ENCODE measurements at regions not wholly inside any gene's neighbourhood (a gene's known extent, or its start where the extent isn't known, plus 50 kb on each side); places are given as distances from the start of the nearest gene placed in this dataset.

GRCh38 chr5:74105126-74105780 lies 479.3 kb downstream of the ARHGEF28 start:
- no peak for DNase-seq

GRCh38 chr5:74103131-74104023 lies 477.4 kb downstream of the ARHGEF28 start:
- no peak for DNase-seq

DNA sequence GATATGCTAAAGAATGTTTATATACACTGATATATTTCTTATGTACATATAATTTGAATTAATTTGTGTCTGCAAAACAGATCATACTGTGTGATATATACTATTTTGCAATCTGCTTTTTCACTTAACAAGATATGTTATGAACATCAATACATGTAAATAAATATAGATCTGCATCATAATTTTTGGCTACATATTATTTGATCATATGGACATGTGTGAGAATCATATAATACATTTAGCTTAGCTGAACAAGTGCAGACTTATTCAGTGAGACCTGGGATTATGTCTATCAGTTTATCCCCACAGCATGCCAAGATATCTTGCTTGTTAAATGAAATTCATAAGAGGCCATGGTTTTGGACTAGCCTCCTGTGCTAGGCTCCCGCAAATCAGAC lies 474.3 kb downstream of the ARHGEF28 start:
- no peak for DNase-seq

DNA sequence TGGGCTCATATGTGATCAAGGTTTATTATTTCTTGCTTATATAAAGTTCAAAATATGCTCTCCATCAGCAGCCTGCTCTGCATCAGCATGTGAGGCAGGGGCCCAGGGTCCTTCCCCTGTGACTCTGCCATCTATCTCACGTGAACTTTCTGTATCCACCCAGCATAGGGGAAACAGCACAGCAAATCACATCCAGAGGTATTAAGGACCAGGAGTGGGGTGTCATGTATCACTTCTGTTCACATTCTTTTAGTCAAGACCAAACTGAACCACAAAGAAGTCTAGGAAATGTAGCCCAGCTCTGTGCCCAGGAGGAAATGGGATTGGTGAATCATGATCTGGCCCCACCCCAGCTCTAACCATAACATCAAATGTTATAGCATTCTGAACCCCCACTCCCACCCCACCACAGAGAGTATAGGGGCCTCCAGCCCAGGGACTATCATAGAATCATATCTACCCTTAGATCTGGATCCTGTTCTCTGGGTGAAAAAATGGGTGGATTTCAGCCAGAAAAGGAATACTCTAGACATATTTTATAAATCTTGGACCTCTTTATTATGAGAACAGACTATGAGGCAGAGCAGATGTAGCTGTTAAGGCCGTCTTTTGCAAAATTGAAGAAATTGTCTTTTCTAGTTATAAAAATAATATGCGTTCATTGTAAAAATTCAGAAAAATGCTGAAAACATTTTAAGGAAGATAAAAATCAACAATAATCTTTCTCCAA lies 473.7 kb downstream of the ARHGEF28 start:
- DNase-seq, result no peak

DNA sequence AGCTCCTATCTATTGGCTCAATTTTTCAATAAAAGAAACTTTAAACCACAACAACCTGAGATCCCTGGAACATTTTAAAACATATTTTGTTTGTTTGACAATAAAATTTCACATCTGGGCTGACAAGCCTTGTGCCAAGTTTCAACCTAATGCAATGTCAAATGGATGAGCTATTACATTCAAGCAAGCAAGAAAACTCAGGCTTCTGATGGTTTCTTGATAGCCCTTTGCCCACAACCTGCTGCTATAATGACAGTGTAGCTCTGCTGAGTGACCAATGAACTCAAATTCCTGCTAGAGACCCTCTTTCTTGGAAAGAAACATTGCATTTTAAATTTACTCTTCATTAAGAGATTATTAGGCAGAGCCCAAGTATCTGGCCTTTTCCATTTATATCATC lies 472.9 kb downstream of the ARHGEF28 start:
- DNase-seq, result peak; percentile 19

DNA sequence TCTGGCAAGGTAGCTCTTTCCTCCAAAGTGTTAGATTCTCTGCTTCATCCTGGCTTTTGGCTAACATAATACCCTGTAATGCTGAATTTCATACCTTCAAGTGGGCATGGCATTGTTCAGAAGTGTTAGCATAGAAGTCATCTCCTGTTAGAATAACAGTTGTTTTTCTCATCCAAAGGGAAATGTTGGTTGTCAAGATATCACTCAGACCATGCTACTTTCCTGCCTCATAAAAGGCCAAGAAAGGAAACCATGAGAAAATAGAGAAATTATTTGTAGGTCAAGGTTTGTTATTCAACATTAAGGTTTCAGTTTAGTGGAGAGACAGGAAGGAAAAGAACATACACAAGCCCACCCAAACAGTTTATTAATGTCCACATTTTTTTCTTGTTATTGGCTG lies 472.5 kb downstream of the ARHGEF28 start:
- DNase-seq, result no peak

DNA sequence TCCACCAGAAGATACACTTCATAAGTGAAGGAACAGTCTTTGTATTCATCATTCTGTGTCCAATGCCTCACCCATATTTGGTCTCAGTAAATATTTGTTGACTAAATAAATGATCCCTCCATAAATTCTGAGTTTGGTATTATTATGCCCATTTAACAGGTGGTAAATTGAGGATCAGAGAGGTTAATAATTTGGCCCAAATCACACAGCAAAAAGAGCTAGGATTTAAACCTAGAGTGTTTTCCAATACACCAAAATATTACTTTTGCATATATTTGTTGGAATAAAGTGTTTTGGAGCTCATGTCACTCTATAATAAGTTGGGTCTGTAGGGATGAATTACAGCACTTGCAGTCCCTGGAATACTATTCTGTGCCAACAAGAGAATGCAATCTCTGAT lies 470.3 kb downstream of the ARHGEF28 start:
- no peak for DNase-seq

DNA sequence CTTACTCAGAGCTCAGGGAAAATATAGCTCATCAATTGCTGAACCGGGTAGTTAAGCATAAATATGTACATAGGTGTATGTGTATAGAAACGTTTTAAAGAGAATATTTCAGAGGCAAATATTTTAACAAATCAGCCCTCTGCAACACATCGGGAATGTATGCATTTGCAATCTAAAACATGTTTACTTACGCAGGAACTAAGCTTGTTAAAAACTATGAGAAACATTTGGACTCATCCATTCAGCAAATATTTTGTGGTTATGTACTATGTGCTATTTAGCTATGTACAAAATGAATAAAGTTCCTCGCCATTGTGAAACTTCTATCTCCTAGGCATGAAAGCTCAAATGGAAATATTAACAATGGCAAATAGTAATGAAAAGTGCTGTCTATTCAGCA lies 469.9 kb downstream of the ARHGEF28 start:
- no peak for DNase-seq

DNA sequence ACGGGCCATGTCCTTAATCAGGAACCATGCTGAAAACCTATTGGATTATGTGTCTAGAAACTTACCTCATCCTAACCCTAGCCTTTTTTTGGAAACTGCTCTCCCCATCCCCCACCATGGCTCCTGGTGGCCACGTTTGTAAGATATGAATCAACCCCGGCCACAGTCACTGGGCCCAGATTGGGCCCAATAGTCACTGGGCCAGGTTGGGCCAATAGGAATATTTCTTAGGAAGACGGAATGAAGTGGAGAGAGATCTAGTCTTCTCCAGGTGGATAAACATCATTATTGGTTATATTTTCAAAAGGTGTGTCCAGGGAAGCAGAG lies 468.7 kb downstream of the ARHGEF28 start:
- no peak for DNase-seq

DNA sequence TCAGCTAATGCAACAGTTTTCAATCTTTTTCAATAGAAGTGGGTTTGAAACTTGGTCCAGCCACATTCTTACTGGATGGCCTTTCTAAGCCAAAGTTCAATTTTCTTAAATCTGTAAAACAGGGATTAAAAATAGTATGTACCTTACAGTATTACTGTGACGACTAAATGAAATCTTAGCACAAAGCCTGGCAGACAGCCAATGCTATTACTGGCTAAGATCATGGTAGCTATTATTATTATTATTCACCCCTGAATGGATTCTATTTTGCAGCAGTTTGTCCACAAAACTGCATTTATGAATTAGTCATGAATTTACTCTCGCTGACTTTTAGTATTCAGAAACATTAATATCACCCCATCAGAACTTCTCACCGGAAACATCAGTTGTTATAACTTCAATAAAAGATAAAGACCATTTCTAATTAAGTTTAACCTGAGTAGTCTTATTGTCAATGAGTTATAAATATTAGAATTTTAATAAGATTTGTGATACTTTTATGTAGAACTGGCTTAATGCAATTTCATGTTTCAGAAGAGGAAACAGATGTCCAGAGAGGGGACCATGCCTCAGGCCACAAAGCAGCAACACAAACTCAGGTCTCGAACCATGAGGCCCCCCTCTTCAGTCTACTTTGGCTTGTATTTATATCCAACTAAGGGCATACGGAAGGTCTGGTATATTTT lies 468.2 kb downstream of the ARHGEF28 start:
- peak; percentile 21 for DNase-seq

DNA sequence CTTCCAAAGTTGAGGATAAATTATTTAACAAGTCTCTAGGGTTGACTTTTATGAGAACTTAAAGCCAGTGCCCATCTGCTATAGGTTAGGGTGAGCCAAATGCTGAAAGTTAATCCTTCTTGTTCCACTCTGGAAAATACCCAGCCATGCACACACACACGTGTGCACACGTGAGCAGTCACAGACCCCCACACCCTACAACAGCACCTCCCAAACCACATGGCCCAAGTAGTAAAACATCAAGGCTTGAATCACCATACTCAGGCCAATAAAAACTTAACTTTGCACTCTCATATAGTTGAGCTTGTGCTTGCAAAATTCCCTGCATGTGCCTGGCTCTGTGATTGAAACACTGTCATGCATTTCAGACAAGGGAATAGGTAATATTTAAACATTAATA lies 467.6 kb downstream of the ARHGEF28 start:
- DNase-seq, result peak; percentile 7

DNA sequence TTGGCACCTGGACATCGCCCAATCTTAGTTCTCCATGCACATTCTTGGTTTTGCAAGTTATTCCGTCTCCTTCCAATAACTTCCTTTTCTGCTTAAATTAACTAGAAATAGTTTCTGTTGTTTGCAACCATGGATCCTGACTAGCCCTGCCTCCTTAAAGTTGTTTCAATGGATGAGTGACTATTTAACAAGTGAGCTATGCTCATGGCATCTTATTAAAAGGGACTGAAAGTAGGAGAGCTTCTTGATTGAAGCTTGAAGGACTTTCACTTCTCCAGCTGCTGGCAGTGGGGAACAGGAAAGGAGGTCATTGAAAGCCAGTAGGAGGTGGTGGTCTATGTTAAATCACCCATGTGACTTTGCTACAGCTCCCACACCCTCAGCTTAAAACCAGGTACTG lies 466.8 kb downstream of the ARHGEF28 start:
- no peak for DNase-seq

DNA sequence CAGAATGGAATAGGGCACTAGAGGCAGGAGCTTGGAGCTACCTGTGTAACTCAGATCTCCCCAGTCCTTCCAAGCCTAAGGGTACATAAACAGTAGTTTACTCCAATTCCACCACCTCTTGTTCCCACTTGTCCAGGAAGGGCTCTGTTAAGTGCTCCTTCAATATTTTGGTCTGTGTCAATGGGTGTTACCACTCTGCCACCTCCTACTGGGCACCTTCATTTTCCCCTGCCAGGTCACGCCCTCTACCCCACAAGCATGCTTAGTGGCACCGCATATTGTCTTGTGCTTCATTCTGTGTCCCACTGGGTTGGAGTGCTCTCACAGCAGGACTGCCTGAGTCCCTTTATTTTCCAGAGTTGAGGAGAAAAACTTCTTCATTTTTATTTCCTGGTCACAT lies 459.8 kb downstream of the ARHGEF28 start:
- no peak for DNase-seq

DNA sequence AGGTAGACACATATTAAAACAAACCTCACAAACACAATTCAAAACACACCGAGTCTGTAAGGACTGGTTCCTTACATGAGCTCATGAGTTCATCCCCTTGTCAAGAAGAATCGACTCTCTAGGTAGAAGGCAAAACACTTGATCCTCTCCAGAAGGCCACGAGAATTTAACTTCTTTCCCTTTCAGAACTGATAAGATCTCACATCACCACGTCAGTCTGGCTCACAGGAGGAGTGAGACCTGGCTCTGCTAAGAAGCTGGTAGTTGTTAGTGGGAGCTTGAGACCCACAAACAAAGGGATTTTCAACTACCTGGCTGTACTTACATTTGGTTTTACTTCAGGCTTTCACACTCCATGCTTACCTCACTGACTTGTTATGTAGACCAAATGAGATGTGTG lies 459.2 kb downstream of the ARHGEF28 start:
- no peak for DNase-seq

DNA sequence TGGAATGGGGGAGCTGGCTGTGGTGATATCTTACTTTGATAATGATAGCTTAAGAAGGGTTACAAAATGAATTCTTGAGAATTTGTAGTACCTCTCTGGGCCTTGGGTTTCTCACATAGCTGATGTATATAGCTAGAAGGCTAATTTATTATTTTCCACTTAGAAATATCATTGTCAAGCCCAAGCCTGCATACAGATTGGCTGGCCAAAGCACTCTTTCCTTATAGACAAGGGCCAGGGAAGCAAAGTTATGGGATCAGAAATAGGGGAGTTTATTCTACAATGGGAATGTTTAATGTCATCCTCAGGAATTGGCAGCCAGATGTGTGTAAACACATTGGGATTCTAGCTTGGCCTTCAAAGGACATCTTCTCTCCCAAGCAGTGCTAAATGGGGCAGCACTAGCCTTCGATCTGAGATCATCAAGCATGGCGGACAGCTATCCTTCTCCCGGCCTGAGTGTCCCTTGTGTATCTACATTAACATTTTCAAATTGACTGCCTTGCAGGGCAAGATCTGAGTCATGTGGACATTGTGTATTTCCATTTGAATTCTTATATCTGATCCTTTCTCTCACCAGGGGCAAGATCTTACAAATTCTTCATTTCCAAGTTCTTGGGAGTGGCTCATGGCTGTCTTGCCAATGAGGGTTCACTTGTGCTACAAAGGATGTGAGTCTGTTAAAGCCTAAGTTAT lies 457.2 kb downstream of the ARHGEF28 start:
- DNase-seq, result no peak

DNA sequence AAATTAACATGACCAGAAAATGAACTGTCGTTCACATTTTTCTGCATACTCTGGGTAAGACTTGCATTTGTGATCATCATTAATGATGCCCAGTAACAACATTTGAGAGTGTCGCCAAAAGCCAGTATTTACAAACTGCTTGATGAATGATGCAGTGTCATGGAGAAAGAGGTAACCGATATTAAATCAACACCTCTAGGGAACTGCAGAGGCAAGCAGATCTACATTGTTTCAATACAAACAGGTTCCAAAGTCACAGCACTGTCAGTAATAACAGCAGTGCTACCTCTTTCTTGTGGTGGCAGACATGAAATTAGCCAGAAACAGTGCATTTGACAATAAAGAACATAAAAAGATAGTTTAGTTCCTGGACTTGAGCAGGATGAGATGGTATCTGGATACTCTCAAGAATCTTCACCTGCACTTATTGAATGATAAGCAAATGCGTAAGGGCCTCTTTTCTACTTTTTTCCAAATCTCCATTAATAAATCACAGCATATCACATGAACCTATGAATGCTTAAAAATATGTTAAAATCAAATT lies 456.6 kb downstream of the ARHGEF28 start:
- DNase-seq, result no peak

- no peak for DNase-seq
Measured at GRCh38 chr5:74081126-74081525, 455.1 kb downstream of the ARHGEF28 start.

GRCh38 chr5:74079971-74080556 lies 454.1 kb downstream of the ARHGEF28 start:
- DNase-seq, result no peak

DNA sequence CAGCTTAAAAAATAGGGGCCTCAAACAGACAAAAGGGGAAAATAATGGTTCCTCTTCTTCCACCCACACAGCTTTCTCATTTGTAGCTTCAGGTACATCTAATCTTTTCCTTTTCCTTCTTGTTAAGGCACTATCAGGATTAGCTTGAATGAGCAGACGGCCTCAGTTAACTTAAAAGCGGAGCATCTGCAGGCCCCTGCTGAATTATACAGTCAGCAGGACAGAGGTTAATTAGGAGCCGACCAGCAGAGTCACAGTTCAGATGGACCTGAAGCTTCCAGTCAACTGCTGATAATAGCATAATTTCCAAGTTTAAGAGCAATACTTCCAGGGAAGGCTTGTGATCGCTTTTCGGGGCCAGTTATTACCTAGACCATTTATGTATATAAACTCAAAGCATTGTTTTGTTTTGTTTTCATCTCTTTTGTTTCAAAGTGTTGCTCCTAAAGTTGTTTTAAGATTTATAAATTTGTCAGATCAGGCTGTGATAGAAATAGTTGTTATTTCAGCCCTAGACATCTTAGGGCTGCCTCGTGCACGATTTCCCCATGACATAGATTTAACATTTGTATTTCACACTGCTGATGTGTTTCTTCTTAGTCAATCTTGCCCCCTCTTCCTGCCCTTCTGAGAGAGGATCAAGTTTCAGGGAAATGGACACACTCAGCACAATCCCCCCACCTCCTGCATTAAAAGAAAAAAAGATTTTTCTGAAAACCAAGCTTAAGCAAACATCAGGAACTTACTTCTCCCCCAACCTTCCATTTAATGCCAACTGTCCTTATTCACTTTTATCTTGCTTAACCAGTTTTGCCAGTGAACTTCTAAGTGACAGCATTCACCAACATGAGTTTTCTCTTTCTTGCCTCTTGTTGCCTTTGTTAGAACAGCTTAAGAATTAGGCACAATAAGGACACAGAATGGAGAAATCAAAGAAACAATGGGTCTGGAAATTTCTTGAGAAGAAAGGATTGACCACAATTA lies 449.8 kb downstream of the ARHGEF28 start:
- no peak for DNase-seq

- no peak for DNase-seq
Measured at GRCh38 chr5:74074111-74074510, 448.1 kb downstream of the ARHGEF28 start.

GRCh38 chr5:74073257-74073656 lies 447.3 kb downstream of the ARHGEF28 start:
- DNase-seq, result no peak

Data from NCI-H1694 treated with DMSO at 0.1 percent for 48 hours (cell line).